Stimulated activated CD4-positive, alpha-beta T cell treated with anti-CD3 and anti-CD28 coated beads, Interleukin-4, amount 100 ng/mL, for 24 hours (primary cell): ENCODE measurements at regions not wholly inside any gene's neighbourhood (a gene's known extent, or its start where the extent isn't known, plus 50 kb on each side); places are given as distances from the start of the nearest gene placed in this dataset.

Source experiments
- DNase-seq: peaks from one replicate; pipeline ENCODE4 v3.0.0-alpha.2; 2020

DNA sequence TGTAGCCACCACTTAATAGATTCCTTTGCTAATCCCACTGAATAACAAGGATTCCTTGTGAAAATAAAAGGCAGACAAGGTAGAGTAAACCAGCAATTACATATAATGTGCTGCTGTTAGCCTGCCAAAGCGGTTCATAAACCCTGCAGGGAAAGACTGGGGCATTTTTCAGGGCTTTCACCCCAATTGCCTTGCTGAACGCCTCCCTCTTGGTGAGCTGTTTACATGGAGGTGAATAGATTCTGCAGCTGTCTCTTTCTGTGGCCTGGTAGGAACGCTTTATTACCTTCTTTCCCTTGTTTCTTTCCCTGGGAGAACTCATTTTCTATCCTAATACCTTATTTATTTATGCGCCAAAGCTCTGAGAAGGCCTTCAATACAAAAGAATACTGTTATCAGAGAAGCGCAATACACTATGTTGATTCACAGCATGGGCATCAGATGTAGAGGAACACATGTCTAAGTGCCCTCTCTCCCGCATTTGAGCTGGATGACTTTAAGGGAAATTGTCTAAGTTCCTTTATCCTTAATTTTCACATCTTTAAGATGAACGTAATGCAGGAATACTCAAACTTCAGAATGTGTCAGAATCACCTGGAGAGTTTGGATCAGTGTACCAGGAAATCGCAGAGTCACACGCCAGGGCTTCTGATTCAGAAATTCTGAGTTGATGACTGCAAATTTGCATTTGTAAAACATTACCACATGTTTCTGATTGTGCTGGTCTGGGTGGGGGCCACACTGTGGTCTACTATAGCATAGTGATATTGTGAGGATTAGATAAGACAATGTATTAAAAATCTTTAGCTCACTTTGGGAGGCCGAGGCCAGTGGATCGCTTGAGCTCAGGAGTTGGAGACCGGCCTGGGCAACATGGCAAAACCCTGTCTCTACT, 1203.8 kb downstream of the SORCS3 start:
- no peak for DNase-seq

DNA sequence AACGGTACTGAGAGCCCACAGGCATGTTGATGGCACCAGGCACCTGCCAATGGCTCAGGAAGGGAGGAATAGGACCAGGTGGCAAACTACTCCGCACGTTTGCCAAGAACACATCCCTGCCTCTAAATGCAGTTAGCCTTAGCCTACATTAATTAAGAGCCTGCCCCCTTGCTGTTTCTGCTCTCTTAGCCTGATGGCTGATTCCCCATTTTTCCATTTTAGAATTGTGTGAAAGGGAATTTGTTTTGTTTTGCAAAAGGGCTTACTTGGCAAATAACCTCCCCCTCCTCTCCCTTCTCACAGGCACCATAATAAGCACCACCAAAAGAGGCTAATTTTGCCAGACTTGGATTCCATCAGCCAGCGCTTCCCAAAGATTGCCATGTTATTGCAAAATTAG, 1203.2 kb downstream of the SORCS3 start:
- no peak for DNase-seq

DNA sequence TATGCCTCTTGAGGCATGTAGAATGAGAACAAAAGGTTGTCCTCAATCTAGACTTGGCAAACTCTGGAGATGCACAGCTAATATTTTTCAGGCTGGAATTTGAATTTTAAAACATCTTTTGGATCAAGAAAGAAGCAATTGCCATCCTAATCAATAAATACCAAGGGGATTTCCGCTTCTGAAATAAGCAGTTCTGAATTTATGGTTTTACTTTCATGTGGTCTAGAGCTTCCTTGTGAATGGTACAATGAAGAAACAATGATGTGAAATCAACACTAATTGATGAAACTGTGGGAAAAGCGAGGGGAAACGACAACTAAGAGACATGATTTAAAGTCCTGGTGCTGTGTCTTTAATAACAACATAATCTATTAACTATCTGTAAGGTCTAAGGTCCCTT, 1202.7 kb downstream of the SORCS3 start:
- no peak for DNase-seq

DNA sequence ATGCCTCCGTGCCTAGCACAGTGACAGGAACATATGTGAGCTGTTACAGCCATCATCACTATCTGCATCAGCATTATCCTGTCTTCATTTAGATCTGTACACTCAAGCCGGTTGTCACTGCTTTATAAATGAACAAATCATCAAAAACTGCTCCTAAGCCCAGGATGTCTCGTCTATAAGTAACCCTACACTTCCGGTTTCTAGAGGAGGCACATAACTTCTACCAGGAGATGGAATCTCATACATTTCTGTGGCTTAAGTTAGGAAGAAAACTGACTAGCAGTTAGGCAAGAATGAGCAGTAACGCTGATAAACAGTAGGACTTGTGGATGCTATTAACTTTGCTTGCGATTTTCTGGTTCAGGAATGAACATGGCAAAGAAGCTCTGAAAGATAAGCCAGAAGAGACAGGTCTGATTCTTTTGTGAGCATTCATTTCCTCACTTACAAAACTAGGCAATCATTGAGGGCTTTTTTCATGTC, 1199.2 kb downstream of the SORCS3 start:
- DNase-seq = no peak

DNA sequence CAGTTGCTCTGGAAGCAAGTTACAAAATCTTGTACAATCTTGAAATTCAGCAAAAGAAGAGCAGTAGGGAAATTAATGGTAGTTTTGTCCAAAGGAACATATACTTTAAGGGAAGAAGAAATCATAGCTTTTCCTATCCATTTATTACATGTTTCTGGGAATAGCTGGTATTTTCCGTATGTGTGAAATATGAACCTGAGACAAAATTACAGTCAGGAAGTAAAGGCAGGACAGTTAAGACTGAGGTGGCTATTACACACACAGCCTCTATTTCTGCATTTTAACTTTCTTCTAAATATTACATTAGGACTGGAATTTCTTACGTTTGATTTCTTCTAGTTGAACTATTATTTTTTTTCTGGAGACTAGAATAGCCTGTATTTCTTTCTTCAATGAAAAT, 1197.3 kb downstream of the SORCS3 start:
- no peak for DNase-seq

- DNase-seq = no peak
These were observed 1196.9 kb downstream of the SORCS3 start for GRCh38 chr10:105837951-105838350.

DNA sequence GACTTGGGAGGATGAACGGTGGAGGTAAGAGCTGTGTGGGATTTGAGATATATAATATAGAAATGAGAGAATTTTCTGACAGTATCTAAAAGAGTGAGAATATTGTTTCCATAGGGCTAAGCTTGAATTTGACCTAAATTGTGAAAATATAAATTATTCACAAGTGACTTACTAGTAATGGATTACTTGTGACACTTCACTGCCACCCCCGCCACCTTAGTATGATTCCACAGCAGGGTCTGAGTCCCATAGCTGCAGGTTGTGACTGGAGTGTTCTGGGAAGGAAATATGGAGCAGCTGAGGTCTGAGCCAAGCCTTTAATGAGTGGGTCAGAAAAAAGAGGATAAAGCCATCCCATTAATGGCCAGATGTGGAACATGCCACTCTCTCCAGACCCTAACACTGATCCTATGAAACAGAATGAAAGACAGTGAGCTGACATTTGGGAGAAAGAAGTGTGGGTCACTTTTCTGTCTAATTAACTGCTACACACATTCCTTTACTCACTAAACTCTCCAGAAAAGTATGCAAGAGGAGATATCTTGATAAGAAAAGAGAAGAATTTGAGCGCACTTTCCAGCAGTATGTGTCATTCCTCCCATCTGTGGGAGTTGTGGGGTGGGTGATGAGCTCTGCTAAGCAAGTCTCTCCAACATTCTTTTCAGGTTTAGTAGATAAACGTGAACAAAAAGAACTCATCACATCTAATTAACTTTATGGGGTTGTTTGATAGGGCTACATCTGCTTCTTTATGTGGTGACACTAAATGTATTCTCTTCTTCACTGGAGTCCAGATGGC, 1193.4 kb downstream of the SORCS3 start:
- DNase-seq = no peak

DNA sequence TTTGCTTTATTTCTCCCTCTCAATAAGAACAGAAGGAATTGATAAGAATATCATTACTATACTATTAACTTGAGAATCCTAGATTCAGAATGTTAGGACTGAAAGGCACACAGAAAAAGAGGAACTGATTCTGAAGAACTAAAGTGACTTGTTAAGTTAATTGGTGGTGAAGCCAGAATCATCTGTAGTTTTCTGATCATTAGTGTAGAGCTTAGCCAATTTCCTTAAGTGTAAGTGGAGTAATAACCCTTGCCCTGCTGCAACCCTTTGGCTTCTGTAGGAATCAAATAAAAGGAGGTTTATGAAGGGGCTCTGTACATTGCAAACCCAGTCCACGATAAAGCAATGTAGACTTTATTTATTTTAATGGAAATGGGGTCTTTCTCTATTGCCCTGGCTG, 1186.0 kb downstream of the SORCS3 start:
- no peak for DNase-seq

DNA sequence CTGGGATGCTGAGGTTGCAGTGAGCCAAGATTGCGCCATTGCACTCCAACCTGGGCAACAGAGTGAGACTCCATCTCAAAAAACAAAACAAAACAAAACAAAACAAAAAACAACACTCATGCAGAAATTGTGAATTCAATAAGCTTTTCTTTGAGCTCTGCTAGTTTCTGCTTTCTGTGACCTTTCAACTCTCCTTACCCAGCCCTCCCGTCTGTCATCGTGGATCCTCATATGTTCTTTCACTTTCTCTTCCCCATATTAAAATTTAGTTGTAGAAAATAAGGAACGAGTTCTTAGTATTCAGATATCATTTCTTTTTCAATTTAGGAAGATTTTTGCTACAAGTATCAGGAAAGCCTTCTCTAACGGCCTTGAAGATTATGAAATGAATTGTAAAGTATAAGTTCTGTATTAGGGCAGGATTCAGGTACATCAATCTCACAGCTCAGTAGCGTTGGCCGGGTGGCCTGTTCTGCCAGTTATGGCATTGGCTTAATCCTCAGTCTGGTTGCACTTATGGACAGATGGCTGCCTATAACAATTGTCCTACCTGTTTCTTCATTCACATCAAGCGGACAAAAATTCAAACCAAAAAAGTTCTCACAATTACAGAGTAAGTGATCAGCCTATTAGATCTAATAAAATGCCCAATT, 1167.0 kb downstream of the SORCS3 start:
- no peak for DNase-seq

DNA sequence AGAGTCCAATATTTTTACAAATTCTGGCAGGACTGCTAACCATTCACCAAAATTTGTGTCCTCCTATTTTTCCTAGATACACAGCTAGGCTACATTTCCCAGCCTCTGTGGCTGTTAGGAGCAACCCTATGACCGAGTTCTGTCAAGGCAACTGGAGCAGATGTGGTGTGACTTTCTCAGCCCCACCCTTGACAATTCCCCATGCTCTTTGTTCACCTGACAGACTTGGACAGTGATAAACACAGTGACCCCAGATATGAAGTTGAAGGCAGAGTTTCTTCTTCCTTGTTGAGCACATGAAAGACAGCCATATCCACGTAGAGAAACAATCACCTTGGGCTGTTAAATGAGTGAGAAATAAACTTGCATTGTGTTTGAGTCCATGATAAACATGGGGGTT, 1162.1 kb downstream of the SORCS3 start:
- no peak for DNase-seq

GRCh38 chr10:105800641-105801040, 1159.6 kb downstream of the SORCS3 start:
- no peak for DNase-seq

DNA sequence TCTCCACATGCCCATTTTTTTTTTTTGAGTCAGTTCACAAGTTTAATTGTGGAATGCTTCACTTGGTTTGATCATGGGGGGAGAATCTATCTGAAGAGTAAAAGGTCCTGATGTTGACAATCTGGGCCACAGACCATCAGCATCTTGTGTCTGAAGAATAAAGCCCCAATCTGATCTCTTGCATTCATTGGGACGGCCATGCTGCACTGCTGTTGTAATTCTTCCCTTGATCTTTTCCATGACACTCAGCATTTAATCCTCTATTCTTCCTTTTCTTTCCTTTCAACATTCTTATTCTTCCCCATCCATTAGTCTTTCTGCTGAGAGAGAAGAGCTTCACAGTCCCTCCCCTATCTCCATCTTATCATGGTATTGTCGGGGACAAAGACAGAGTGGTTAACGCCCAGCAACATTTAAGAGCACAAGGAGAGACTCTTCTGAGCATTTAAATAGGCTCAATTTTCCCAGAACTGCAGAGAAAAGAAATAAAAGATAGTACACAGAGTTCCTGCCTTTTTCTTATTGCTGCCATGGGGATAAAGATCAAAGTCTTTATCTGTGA, 1157.3 kb downstream of the SORCS3 start:
- DNase-seq = no peak

GRCh38 chr10:105797234-105797890, 1156.3 kb downstream of the SORCS3 start:
- no peak for DNase-seq

DNA sequence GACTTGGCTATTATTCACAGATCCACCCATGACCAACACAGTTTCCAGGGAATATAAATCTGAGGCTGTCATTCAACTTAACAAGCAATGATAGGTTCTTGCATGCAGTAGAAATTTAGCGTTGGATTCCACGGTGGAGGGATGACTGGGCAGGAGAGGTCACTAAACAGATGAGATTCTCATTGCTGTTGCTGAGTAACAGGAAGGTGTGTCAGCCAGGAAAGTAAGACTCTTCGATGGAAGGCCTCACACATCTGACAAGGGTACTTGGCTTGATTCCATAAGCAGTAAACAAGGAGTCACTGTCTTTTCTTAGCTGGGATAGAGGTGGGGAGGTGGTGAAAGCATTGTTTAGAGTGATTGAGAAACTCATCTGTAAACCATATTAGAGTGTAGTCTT, 1152.0 kb downstream of the SORCS3 start:
- no peak for DNase-seq

DNA sequence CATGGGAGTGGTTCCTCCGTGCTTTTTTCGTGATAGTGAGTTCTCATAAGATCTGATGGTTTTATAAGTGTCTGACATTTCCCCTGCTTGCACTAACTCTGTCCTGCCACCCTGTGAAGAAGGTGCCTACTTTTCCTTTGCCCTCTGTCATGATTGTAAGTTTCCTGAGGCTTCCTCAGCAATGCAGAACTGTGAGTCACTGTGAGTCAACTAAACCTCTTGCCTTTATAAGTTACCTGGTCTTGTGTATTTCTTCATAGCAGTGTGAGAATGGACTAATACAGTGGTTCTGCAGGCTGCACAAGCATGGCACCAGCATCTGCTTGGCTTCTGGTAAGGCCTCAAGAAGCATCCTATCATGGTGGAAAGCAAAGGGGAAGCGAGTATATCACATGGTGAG, 1144.6 kb downstream of the SORCS3 start:
- no peak for DNase-seq

GRCh38 chr10:105783936-105784483, 1142.9 kb downstream of the SORCS3 start:
- no peak for DNase-seq

DNA sequence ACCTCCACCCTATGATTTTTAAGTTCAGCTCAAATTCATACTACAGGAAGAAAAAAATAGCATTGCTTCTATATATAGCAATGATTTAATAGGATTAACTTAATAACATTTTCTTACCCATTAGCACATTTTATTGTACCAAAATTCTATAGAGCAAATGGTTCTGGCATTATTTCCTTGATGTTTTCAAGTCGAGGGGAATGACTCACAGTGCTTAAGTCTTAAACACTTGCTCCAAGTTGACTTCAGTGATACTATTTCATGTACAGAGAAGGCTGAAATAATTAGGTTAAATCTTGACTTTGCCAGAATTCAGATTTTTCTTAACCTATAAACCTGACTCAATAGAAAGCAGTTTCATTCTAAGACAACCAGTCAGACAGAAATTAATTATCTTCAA, 1133.8 kb downstream of the SORCS3 start:
- no peak for DNase-seq

DNA sequence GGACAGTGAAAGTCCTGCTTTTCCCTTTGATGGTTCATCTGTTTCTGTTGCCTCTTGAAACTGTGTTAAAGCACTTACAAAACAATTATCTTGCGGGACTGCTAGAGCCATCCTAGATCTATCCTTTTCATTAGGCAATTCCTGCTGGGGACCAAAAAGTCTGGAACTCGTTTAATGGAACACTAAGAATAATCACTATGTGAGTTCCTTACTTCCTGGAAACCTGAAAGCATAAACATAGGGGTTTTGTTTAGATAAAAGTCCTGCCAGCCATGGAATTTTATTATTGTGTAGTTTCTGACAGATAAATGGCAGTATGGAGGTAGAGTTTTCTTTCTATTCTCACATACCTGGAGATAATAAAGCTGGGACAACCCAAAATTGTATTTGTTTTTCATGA, 1133.3 kb downstream of the SORCS3 start:
- no peak for DNase-seq

DNA sequence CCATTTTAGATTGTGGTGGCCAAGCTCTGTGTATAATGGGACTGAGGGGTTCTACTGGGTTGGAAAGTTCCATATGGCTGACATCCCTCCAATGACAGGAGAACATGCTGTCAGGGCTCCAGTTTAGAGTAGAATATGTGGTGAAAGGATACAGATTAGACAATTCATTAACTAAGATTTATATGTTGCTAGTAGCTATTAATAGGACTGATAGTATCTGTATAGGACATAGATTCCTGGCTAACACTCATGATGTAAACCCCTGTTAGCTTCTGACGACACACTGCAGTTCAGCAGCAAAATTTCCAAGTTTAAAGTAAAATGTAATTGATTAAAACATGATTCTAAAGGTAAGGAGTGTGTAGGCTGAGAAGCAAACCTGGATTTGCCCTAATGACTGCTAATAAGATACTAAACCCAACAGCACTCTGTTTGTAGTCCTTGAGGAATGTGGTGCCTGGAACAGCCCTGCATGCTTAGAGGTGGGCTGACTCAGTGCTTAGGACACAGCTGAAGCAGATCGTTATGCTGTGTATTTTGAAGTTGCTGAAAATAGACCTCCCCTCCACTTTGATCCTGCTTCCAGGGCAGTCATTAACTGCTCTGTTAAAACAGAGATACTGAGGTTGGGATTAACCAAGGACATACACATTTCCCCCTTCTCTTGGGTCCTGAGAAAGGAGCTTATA, 1129.6 kb downstream of the SORCS3 start:
- DNase-seq = no peak

DNA sequence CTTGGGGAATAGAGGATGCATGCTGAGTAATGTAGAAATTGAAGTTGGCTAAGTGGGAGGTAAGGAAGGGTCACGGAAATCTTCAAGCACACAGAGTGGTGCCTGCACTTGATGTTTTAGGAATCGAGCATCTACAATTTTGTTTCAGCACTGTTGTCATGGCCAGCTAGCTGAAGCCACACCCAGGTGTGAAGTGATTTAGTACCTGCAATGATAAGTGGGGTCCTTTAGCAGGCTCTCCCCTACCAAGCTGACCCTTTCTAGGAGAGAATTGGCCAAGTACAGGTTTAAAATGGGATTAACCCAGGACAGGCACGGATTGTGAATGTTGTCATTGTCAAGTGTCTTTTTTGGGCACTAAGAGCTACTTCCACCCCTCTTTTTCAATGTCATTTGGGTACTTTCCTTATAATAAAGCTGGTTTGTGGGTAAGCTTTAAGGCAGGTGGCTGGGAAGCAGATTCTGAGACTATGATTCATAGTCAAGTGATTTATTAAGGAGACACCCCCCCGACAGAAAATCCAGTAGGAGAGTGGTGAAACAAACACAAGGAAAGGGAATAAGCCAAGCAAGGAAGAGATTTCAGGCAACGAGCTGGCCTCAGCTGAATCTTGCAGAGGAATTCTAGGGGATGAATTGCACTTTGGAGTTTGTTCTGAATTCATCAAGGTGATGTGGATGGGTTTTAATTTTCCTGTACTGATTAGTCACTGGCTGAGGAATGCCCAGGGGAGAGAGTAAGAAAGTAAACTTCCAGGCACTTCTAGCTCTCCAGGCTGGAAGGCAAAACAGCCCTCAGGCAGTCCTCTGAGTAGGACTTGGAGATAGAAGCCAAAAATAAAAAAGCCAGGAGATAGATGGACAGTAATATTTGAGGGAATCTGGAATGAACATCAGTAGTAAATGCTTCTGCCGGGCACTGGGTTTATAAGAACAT, 1128.4 kb downstream of the SORCS3 start:
- no peak for DNase-seq

- DNase-seq = no peak
These were observed 1122.5 kb downstream of the SORCS3 start for GRCh38 chr10:105763611-105764010.
